Stimulated activated naive B cell treated with anti-CD40 and anti-IgM and Interleukin-4, amounts not matched to agents 10 μg/mL and 1 μg/mL and 100 μg/mL, for 72 hours (primary cell): ENCODE measurements at regions not wholly inside any gene's neighbourhood (a gene's known extent, or its start where the extent isn't known, plus 50 kb on each side); places are given as distances from the start of the nearest gene placed in this dataset.

Source experiments
- ATAC-seq, 2 donors: fragments of 150-1000 bp; cut with Tn5 transposase; replicated peaks; 2 replicates each; pipeline ENCODE4 v1.10.0; 2021; ENCODE audit warnings: moderate library complexity in 1 of 2
- DNase-seq: peaks from one replicate; pipeline ENCODE4 v3.0.0; 2021
- H3K27ac Mint-ChIP-seq: one replicate; pipeline ENCODE4 v1.8.0; 2022; ENCODE audit warnings: mild to moderate bottlenecking, mixed read lengths
- H3K27me3 Mint-ChIP-seq, 2 donors: one replicate each; pipeline ENCODE4 v1.8.0; 2022; ENCODE audit warnings: mixed read lengths in 2 of 2
- H3K36me3 Mint-ChIP-seq, 2 donors: one replicate each; pipeline ENCODE4 v1.8.0; 2022; ENCODE audit warnings: mixed read lengths in 2 of 2, mild to moderate bottlenecking in 1 of 2
- H3K4me1 Mint-ChIP-seq, 2 donors: one replicate each; pipeline ENCODE4 v1.8.0; 2022; ENCODE audit warnings: mixed read lengths in 2 of 2, mild to moderate bottlenecking in 1 of 2
- H3K4me3 Mint-ChIP-seq, 2 donors: one replicate each; pipeline ENCODE4 v1.8.0; 2022; ENCODE audit warnings: mild to moderate bottlenecking in 2 of 2, mixed read lengths in 2 of 2, moderate library complexity in 1 of 2
- H3K9me3 Mint-ChIP-seq, 2 donors: one replicate each; pipeline ENCODE4 v1.8.0; 2022; ENCODE audit warnings: mixed read lengths in 2 of 2, mild to moderate bottlenecking in 1 of 2

- no peak overlapping the region for H3K27ac Mint-ChIP-seq
- peaks cover 0 to 1% of the 10 kb centered on the region in 2 donors for H3K9me3 Mint-ChIP-seq
- no peaks in the 10 kb centered on the region for H3K36me3 Mint-ChIP-seq
- no peak for DNase-seq
- no peak overlapping the region for H3K4me3 Mint-ChIP-seq
- no peak for ATAC-seq
- no peaks in the 10 kb centered on the region for H3K4me1 Mint-ChIP-seq
- H3K27me3 Mint-ChIP-seq: no peaks in the 10 kb centered on the region
These were observed 819.9 kb downstream of the BRINP3 start for GRCh38 chr1:189657715-189658114.

GRCh38 chr1:189658381-189658780, 819.3 kb downstream of the BRINP3 start:
- Mint-ChIP-seq H3K4me1 (no peaks in the 10 kb centered on the region), H3K4me3 (no peak overlapping the region), H3K27ac (no peak overlapping the region), H3K27me3 (no peaks in the 10 kb centered on the region), H3K36me3 (no peaks in the 10 kb centered on the region), H3K9me3 (peaks cover 0 to 1% of the 10 kb centered on the region in 2 donors)
- DNase-seq (no peak), ATAC-seq (no peak)

DNA sequence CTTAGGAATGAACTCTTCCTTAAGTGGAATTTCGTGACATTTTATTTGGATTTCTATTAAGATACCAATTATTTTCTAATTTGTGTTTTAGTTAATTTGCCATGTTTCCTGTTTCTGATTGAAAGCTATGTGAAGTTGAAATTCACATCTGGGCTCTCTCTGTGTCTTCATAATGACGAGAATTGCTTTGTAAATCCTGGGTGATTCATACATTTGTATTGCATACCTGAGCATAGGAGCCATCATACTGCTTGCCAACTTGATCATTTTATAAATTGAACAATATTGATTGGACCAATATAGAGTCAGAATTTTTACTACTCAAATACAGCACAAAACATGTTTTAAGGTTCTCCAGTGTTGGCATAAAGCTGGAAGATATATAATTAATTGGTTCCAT, 817.9 kb downstream of the BRINP3 start:
- DNase-seq: no peak
- Mint-ChIP-seq H3K4me1 (no peaks in the 10 kb centered on the region), H3K27me3 (no peaks in the 10 kb centered on the region), H3K9me3 (peaks cover 0 to 1% of the 10 kb centered on the region in 2 donors), H3K4me3 (no peak overlapping the region), H3K27ac (no peak overlapping the region), H3K36me3 (no peaks in the 10 kb centered on the region)
- no peak for ATAC-seq

GRCh38 chr1:189662190-189662589, 815.5 kb downstream of the BRINP3 start:
- no peak overlapping the region for H3K27ac Mint-ChIP-seq

GRCh38 chr1:189669846-189670245, 807.8 kb downstream of the BRINP3 start:
- Mint-ChIP-seq H3K27me3 (no peaks in the 10 kb centered on the region), H3K4me3 (no peak overlapping the region), H3K4me1 (no peaks in the 10 kb centered on the region), H3K27ac (no peak overlapping the region), H3K9me3 (peaks cover 5 to 8% of the 10 kb centered on the region in 2 donors), H3K36me3 (no peaks in the 10 kb centered on the region)
- ATAC-seq: no peak
- no peak for DNase-seq

More at GRCh38 chr1:189662190-189662589, 815.5 kb downstream of the BRINP3 start:
- ATAC-seq: no peak
- H3K4me3 Mint-ChIP-seq: no peak overlapping the region
- peaks cover 4 to 5% of the 10 kb centered on the region in 2 donors for H3K9me3 Mint-ChIP-seq
- H3K4me1 Mint-ChIP-seq: no peaks in the 10 kb centered on the region
- H3K36me3 Mint-ChIP-seq: no peaks in the 10 kb centered on the region
- no peaks in the 10 kb centered on the region for H3K27me3 Mint-ChIP-seq
- no peak for DNase-seq

DNA sequence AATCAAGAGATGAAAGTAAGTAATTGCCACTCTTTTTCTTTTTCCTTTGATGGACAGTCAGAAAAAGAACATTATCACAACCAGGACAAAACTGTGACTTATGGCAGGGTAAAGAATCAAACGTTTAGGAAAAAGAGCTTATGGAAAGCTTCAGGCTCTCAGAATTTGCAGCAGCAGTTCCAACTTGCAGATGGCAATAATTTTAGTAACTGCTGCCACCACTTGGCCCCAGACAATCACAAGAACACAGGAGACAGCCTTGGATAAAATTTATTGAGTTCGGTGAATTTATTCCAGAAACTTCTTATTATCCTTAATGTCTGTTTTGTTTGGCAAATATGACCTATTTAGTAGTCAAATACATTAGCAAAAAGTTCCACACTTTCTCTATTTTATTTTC, 804.4 kb downstream of the BRINP3 start:
- Mint-ChIP-seq H3K4me1 (no peaks in the 10 kb centered on the region), H3K4me3 (no peak overlapping the region), H3K27ac (no peak overlapping the region), H3K9me3 (peaks cover 2 to 3% of the 10 kb centered on the region in 2 donors), H3K27me3 (no peaks in the 10 kb centered on the region), H3K36me3 (no peaks in the 10 kb centered on the region)
- no peak for DNase-seq
- no peak for ATAC-seq

GRCh38 chr1:189675712-189676244, 801.9 kb downstream of the BRINP3 start:
- Mint-ChIP-seq H3K4me3 (no peak overlapping the region), H3K36me3 (no peaks in the 10 kb centered on the region), H3K27me3 (no peaks in the 10 kb centered on the region), H3K9me3 (no peaks in the 10 kb centered on the region), H3K4me1 (no peaks in the 10 kb centered on the region), H3K27ac (no peak overlapping the region)
- no peak for ATAC-seq
- DNase-seq: no peak

- H3K4me1 Mint-ChIP-seq: no peaks in the 10 kb centered on the region
- no peak overlapping the region for H3K4me3 Mint-ChIP-seq
- no peaks in the 10 kb centered on the region for H3K9me3 Mint-ChIP-seq
- H3K27me3 Mint-ChIP-seq: no peaks in the 10 kb centered on the region
- DNase-seq: no peak
- no peak overlapping the region for H3K27ac Mint-ChIP-seq
- H3K36me3 Mint-ChIP-seq: no peaks in the 10 kb centered on the region
- no peak for ATAC-seq
These were observed 798.9 kb downstream of the BRINP3 start for GRCh38 chr1:189678779-189679178.

DNA sequence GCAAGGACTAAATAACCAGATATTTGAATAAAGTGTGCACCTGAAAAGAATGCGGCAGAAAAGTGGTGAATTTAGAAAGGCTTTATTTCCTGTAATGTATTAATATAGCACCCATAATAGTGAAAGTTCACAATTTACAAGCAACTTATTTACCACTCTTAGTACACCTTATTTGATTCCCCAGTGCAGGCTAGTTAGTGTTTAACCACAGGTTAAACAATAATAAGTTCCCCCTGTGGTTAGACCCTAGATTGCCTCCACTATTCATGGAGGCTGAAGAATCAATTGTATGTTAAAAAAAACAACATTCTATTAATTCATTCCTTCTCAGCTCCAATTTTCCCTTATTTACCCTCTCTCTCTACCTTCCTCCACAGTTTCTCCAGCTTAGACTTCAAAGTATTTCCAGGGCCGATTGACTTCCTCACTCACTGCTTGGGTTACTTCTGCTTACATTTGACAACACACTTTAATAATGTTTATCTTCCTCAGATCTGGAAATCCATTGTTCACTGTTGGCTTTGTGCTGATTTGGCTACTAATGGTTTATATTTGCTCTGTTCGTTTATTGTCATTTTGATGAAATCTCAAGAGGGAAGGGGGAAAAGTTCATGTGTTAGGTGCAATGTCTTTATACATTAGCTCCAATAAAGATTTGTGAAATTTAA, 796.3 kb downstream of the BRINP3 start:
- no peaks in the 10 kb centered on the region for H3K9me3 Mint-ChIP-seq
- H3K36me3 Mint-ChIP-seq: no peaks in the 10 kb centered on the region
- no peak for DNase-seq
- ATAC-seq: no peak
- no peaks in the 10 kb centered on the region for H3K27me3 Mint-ChIP-seq
- H3K4me1 Mint-ChIP-seq: no peaks in the 10 kb centered on the region
- H3K4me3 Mint-ChIP-seq: no peak overlapping the region
- no peak overlapping the region for H3K27ac Mint-ChIP-seq

- Mint-ChIP-seq H3K9me3 (no peaks in the 10 kb centered on the region), H3K36me3 (no peaks in the 10 kb centered on the region), H3K4me1 (no peaks in the 10 kb centered on the region), H3K27ac (no peak overlapping the region), H3K27me3 (no peaks in the 10 kb centered on the region), H3K4me3 (no peak overlapping the region)
- ATAC-seq (no peak), DNase-seq (no peak)
These were observed 795.1 kb downstream of the BRINP3 start for GRCh38 chr1:189682591-189682990.

DNA sequence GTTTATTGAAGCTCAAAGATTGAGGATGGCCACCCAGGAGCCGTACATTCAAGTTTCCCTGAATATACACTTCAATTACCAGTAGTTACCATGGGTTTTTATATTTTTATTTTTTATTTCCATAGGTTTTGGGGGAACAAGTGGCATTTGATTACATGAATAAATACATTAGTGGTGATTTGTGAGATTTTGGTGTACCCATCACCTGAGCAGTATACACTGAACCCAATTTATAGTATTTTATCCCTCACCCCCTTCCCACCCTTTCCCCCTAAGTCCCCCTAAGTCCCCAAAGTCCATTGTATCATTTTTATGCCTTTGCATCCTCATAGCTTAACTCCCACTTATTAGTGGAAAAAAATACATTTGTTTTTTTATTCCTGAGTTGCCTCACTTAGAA, 791.4 kb downstream of the BRINP3 start:
- H3K36me3 Mint-ChIP-seq: no peaks in the 10 kb centered on the region
- H3K27me3 Mint-ChIP-seq: no peaks in the 10 kb centered on the region
- no peak for ATAC-seq
- no peak overlapping the region for H3K4me3 Mint-ChIP-seq
- H3K9me3 Mint-ChIP-seq: peaks cover 0 to 6% of the 10 kb centered on the region in 2 donors
- no peak for DNase-seq
- no peaks in the 10 kb centered on the region for H3K4me1 Mint-ChIP-seq
- no peak overlapping the region for H3K27ac Mint-ChIP-seq

DNA sequence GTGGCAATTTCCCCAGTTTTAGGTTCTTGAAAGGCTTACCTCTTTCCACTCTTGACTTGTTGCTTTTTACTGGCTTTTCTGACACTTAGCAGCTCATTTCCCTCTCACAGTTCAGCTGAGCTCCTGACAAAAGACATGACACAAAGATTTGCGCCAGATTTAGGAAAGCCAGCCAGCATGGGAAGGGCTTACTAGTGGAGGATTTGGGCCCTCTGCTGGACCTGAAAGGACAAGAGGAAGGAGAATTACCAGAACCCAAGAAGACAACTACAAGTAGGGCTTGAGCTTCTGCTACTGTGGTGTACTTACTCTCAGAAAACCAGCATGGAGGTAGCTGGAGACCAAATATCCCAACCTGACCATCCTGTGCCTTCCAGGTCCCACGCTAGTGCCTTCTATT, 784.5 kb downstream of the BRINP3 start:
- Mint-ChIP-seq H3K4me1 (no peaks in the 10 kb centered on the region), H3K27me3 (no peaks in the 10 kb centered on the region), H3K27ac (no peak overlapping the region), H3K9me3 (peaks cover 7 to 10% of the 10 kb centered on the region in 2 donors), H3K4me3 (no peak overlapping the region), H3K36me3 (no peaks in the 10 kb centered on the region)
- DNase-seq (no peak), ATAC-seq (no peak)

GRCh38 chr1:189696297-189696696, 781.4 kb downstream of the BRINP3 start:
- no peaks in the 10 kb centered on the region for H3K27me3 Mint-ChIP-seq
- no peak overlapping the region for H3K27ac Mint-ChIP-seq
- peaks cover 4 to 10% of the 10 kb centered on the region in 2 donors for H3K9me3 Mint-ChIP-seq
- H3K36me3 Mint-ChIP-seq: no peaks in the 10 kb centered on the region
- no peaks in the 10 kb centered on the region for H3K4me1 Mint-ChIP-seq
- no peak overlapping the region for H3K4me3 Mint-ChIP-seq
- ATAC-seq (no peak), DNase-seq (no peak)

- Mint-ChIP-seq H3K4me1 (no peaks in the 10 kb centered on the region), H3K27me3 (no peaks in the 10 kb centered on the region), H3K4me3 (no peak overlapping the region), H3K9me3 (peaks cover 4 to 10% of the 10 kb centered on the region in 2 donors), H3K36me3 (no peaks in the 10 kb centered on the region), H3K27ac (no peak overlapping the region)
- ATAC-seq (no peak), DNase-seq (no peak)
These were observed 780.6 kb downstream of the BRINP3 start for GRCh38 chr1:189697113-189697512.

DNA sequence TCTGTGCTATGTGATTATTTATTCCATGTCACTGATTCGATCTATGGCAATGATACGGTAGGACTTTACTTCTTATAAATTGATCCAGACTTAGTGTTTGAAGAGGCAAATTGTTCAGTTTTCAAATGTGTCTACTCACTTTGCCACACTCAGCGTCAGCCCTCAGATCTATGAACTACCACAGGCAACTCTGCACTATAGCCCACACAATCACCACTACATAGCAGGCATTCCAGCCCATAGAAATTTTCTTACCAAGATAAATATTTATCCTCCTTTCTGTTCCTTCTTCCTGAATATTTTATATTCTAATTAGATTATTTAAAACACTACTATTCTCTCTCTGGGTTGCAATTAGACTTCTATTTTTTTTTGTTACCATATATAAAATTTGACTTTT, 776.1 kb downstream of the BRINP3 start:
- no peak for DNase-seq
- H3K27ac Mint-ChIP-seq: no peak overlapping the region
- no peaks in the 10 kb centered on the region for H3K27me3 Mint-ChIP-seq
- no peaks in the 10 kb centered on the region for H3K36me3 Mint-ChIP-seq
- no peaks in the 10 kb centered on the region for H3K4me1 Mint-ChIP-seq
- no peak overlapping the region for H3K4me3 Mint-ChIP-seq
- ATAC-seq: no peak
- no peaks in the 10 kb centered on the region for H3K9me3 Mint-ChIP-seq
